Transverse colon (tissue), 4 donors: ENCODE measurements at regions not wholly inside any gene's neighbourhood (a gene's known extent, or its start where the extent isn't known, plus 50 kb on each side); places are given as distances from the start of the nearest gene placed in this dataset.

Source experiments
- DNase-seq: peaks from one replicate; pipeline ENCODE4 v3.0.0-alpha.2; 2019
- H3K27ac ChIP-seq, 4 donors: fragments of 200-600 bp; sonication (generic); 2 replicates each; pipeline ENCODE4 v1.5.1; 2016 to 2018; ENCODE audit warnings: inconsistent platforms in 4 of 4
- H3K27me3 ChIP-seq: fragments of 200-600 bp; sonication (generic); 2 replicates; pipeline ENCODE4 v1.5.1; 2017; ENCODE audit warnings: inconsistent platforms
- H3K36me3 ChIP-seq, 4 donors: fragments of 200-600 bp; sonication (generic); 2 replicates each; pipeline ENCODE4 v1.5.1; 2017 to 2019; ENCODE audit warnings: inconsistent platforms in 4 of 4
- H3K4me1 ChIP-seq, 4 donors: fragments of 200-600 bp; sonication (generic); 2 replicates each; pipeline ENCODE4 v1.5.1; 2017 to 2020; ENCODE audit warnings: inconsistent platforms in 4 of 4
- H3K4me3 ChIP-seq, 4 donors: fragments of 200-600 bp; sonication (generic); 1 replicate in 1 of 4; 2 replicates in 3 of 4; pipeline versions ENCODE4 v1.5.1 to v1.6.1; 2017 to 2019; ENCODE audit warnings: inconsistent platforms in 4 of 4
- H3K9me3 ChIP-seq, 2 donors: fragments of 200-600 bp; sonication (generic); 2 replicates each; pipeline ENCODE4 v1.5.1; 2017 to 2019; ENCODE audit warnings: inconsistent platforms in 2 of 2
- CTCF ChIP-seq, 5 experiments: fragments of 200-600 bp in 3 of 5; fragments of 450-650 bp in 2 of 5; sonication (generic) in 3 of 5; IDR thresholded peaks; 1 replicate in 2 of 5; 2 replicates in 3 of 5; pipeline ENCODE4 v1.5.1; 2016 to 2017; ENCODE audit warnings: antibody characterized with exemption in 5 of 5, inconsistent platforms in 3 of 5, mild to moderate bottlenecking in 2 of 5, moderate library complexity in 1 of 5
- EP300 ChIP-seq: sonication (generic); formaldehyde crosslinking; IDR thresholded peaks from one replicate; pipeline ENCODE4 v1.6.1; 2017; ENCODE audit warnings: antibody characterized with exemption, low read depth
- POLR2A ChIP-seq: fragments of 450-650 bp; IDR thresholded peaks from one replicate; pipeline ENCODE4 v1.6.1; 2016; ENCODE audit warnings: antibody characterized with exemption, mild to moderate bottlenecking, moderate library complexity
- POLR2AphosphoS5 ChIP-seq, 3 donors: sonication (generic); formaldehyde crosslinking; IDR thresholded peaks; one replicate each; pipeline ENCODE4 v1.6.1; 2016; ENCODE audit warnings: antibody characterized with exemption in 3 of 3
- WGBS, 2 donors: methylation state at CpG; one replicate each; pipeline ENCODE4 v1.1.5; 2018; ENCODE audit warnings: low coverage in 1 of 2; 5-methylcytosine and 5-hydroxymethylcytosine counted together
- in situ Hi-C, 4 donors: fragments of 200-750 bp; cut with MboI; loops; one replicate each; pipeline versions ENCODE4 v1.15.0 to v1.15.1; 2017; ENCODE audit warnings: low sequenced_read_pairs in 3 of 4, low pct_ligation_motif_present in 1 of 4, low pct_unique_long_range_greater_than_20kb in 1 of 4
- intact Hi-C: fragments of 100-400 bp; cut with DNase I; formaldehyde crosslinking; loops from one replicate; pipeline ENCODE4 v1.15.1; 2023; ENCODE audit warnings: low total_unique reads

GRCh38 chr22:49508561-49508960 is 319.1 kb downstream of the BRD1 start:
- no peak overlapping the region for H3K4me3 ChIP-seq
- H3K27ac ChIP-seq, result no peak overlapping the region
- TF ChIP-seq POLR2AphosphoS5 (IDR thresholded peaks at IDR 0.05) (no peak), EP300 (no peak), POLR2A (no peak), CTCF (IDR thresholded peaks at IDR 0.05) (no peak)
- peaks cover 3 to 7% of the 10 kb centered on the region in 2 donors for H3K9me3 ChIP-seq
- in situ Hi-C loops, result no loop called here
- H3K4me1 ChIP-seq, result no peaks in the 10 kb centered on the region
- no peak for DNase-seq
- WGBS, 2 donors, result 92 to 97% methylated on average over 5 to 9 of the region's 9 CpGs
- no peaks in the 10 kb centered on the region for H3K27me3 ChIP-seq
- intact Hi-C loops, result no loop called here
- no peaks in the 10 kb centered on the region for H3K36me3 ChIP-seq

DNA sequence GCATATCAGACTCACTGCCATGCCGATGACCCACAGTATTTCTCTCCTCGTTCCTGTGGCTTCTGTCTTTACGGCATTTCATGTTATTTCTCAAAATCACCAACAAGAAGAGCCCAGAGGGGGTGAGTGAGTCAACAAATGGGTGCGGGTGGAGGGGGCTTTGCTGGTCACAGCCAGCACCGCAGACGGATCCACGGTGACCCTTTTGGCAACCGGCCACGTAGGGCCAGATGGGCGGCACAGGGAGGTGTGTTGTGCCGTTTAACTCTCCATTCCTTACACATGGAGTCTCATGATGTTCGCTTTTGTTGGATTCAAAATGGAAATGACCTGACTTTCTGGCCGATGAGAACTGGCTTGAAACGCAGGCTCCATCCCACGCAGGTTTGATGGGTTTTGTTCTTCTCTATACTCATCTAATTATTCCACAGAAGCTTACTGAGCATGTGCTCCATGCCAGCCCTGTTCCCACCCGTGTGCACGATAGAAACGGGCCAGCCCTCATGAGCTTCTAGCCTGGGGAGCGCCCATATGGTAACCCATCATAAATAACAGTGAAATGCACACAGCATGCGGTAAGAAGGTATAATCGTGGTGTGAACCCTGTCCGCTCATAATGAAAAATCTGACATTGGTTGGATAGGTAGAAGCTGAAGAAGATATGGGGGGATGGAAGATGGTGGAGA is 319.9 kb downstream of the BRD1 start:
- Histone ChIP-seq H3K27me3 (no peaks in the 10 kb centered on the region), H3K36me3 (no peaks in the 10 kb centered on the region), H3K4me1 (no peaks in the 10 kb centered on the region), H3K27ac (no peak overlapping the region), H3K9me3 (peaks cover 3 to 7% of the 10 kb centered on the region in 2 donors), H3K4me3 (no peak overlapping the region)
- 88 to 91% methylated on average over 9 to 22 of the region's 22 CpGs for WGBS, 2 donors
- intact Hi-C loops (no loop called here), in situ Hi-C loops (no loop called here)
- TF ChIP-seq EP300 (no peak), CTCF (IDR thresholded peaks at IDR 0.05) (no peak), POLR2A (no peak), POLR2AphosphoS5 (IDR thresholded peaks at IDR 0.05) (no peak)
- no peak for DNase-seq

DNA sequence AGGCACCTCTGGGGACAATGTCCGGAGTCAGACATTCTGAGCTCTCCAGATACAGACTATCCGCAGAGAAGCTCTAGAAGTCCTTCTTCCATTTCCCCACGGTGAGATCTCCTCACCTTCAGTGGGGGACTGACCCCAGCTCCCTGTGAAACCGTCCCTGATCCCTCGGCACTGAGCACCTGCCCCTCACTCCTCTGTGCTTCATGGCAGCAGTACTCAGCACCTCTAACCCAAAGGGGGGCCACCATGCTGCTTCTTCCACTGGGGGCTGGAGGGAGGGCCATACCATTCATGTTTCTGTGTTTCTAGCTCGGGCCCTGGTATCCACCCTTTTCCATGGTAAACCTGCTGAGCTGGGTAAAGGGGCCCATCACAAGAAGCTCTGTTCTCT is 321.7 kb downstream of the BRD1 start:
- Histone ChIP-seq H3K36me3 (no peaks in the 10 kb centered on the region), H3K9me3 (peaks cover 0 to 4% of the 10 kb centered on the region in 2 donors), H3K4me1 (no peaks in the 10 kb centered on the region), H3K27ac (no peak overlapping the region), H3K4me3 (no peak overlapping the region), H3K27me3 (no peaks in the 10 kb centered on the region)
- TF ChIP-seq CTCF (IDR thresholded peaks at IDR 0.05), result no peak
- TF ChIP-seq EP300, result no peak
- no peak for TF ChIP-seq POLR2AphosphoS5 (IDR thresholded peaks at IDR 0.05)
- TF ChIP-seq POLR2A, result no peak
- intact Hi-C loops (no loop called here), in situ Hi-C loops (no loop called here)
- no peak for DNase-seq
- 80 to 87% methylated on average over 1 to 6 of the region's 6 CpGs for whole genome bisulfite sequencing, 2 donors

DNA sequence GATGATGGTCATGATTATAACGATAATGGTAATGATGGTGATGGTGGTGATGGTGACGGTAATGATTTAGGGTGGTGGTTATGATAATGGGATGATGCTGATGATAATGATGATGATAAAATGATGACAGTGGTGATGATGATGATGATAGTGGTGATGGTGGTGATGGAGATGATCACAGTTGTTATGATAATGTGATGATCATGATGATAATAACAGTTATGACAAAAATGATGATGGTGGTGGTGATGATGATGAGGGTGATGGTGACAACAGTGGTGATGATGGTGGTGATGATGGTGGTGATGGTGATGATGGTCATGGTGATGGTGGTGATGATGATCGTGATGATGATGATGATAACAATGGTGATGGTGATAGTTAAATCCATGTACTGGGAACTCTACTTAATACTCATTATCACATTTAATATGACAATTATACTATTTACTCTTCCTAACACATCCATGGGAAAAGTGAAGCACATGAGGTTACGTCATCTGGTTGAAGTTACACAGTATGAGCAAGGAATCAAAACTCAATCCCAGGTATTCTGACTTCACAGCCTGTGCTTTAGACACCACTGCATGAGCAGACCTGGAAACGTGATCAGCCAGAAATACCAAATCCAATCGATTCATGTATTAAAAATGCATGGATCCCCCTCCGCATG is 322.2 kb downstream of the BRD1 start:
- WGBS, 2 donors, result 94% methylated on average over 4 to 7 of the region's 7 CpGs
- H3K4me1 ChIP-seq, result no peaks in the 10 kb centered on the region
- no peaks in the 10 kb centered on the region for H3K36me3 ChIP-seq
- intact Hi-C loops, result no loop called here
- no peak overlapping the region for H3K4me3 ChIP-seq
- no peaks in the 10 kb centered on the region for H3K27me3 ChIP-seq
- DNase-seq, result no peak
- TF ChIP-seq CTCF (IDR thresholded peaks at IDR 0.05), result no peak
- TF ChIP-seq POLR2AphosphoS5 (IDR thresholded peaks at IDR 0.05), result no peak
- TF ChIP-seq EP300, result no peak
- no peak for TF ChIP-seq POLR2A
- H3K27ac ChIP-seq, result no peak overlapping the region
- no peaks in the 10 kb centered on the region for H3K9me3 ChIP-seq
- in situ Hi-C loops, result no loop called here
